ENCODE measurements at regions not wholly inside any gene's neighbourhood (a gene's known extent, or its start where the extent isn't known, plus 50 kb on each side); places are given as distances from the start of the nearest gene placed in this dataset.

- no peak for TF ChIP-seq CTCF (IDR thresholded peaks at IDR 0.05; ENCODE audit: borderline replicate concordance, insufficient read depth, low read depth, low read length)
Measured at GRCh38 chr12:60616400-60616799, 1020.6 kb downstream of the SLC16A7 start.

GRCh38 chr12:60630796-60631195, 1035.0 kb downstream of the SLC16A7 start:
- TF ChIP-seq CTCF (IDR thresholded peaks at IDR 0.05; ENCODE audit: borderline replicate concordance, insufficient read depth, low read depth, low read length) = no peak

More at GRCh38 chr12:60616400-60616799, 1020.6 kb downstream of the SLC16A7 start:
- no peak overlapping the region for H3K4me3 ChIP-seq (ENCODE audit: low read depth, low read length)

GRCh38 chr12:60644076-60644475, 1048.2 kb downstream of the SLC16A7 start:
- TF ChIP-seq CTCF (IDR thresholded peaks at IDR 0.05; ENCODE audit: borderline replicate concordance, insufficient read depth, low read depth, low read length) = no peak
- H3K4me3 ChIP-seq (ENCODE audit: low read depth, low read length) = no peak overlapping the region

More at GRCh38 chr12:60630796-60631195, 1035.0 kb downstream of the SLC16A7 start:
- H3K4me3 ChIP-seq (ENCODE audit: low read depth, low read length) = no peak overlapping the region

- no peak overlapping the region for H3K4me3 ChIP-seq (ENCODE audit: low read depth, low read length)
- TF ChIP-seq CTCF (IDR thresholded peaks at IDR 0.05; ENCODE audit: borderline replicate concordance, insufficient read depth, low read depth, low read length) = no peak
Measured at GRCh38 chr12:60666895-60667294, 1071.1 kb downstream of the SLC16A7 start.

- no peak for TF ChIP-seq CTCF (IDR thresholded peaks at IDR 0.05; ENCODE audit: borderline replicate concordance, insufficient read depth, low read depth, low read length)
- H3K4me3 ChIP-seq (ENCODE audit: low read depth, low read length) = no peak overlapping the region
Measured at GRCh38 chr12:60672949-60673348, 1077.1 kb downstream of the SLC16A7 start.

GRCh38 chr12:60684988-60685655, 1089.3 kb downstream of the SLC16A7 start:
- peak; percentile 53; the same call in 1 of the 2 replicates for TF ChIP-seq CTCF (IDR thresholded peaks at IDR 0.05; ENCODE audit: borderline replicate concordance, insufficient read depth, low read depth, low read length)
- no peak overlapping the region for H3K4me3 ChIP-seq (ENCODE audit: low read depth, low read length)

GRCh38 chr12:60689137-60689536, 1093.3 kb downstream of the SLC16A7 start:
- 0 out of 2 replicates have a peak, but pooled peaks have one; percentile 5 for TF ChIP-seq CTCF (IDR thresholded peaks at IDR 0.05; ENCODE audit: borderline replicate concordance, insufficient read depth, low read depth, low read length)
- H3K4me3 ChIP-seq (ENCODE audit: low read depth, low read length) = no peak overlapping the region

Data from GM12875 (cell line).